Lung (tissue), 11 donors: ENCODE measurements at regions not wholly inside any gene's neighbourhood (a gene's known extent, or its start where the extent isn't known, plus 50 kb on each side); places are given as distances from the start of the nearest gene placed in this dataset.

Source experiments
- ATAC-seq: fragments of 200-7000 bp; cut with Tn5 transposase; one replicate; pipeline ENCODE4 v1.9.1; 2020; ENCODE audit warnings: moderate number of reproducible peaks; ENCODE audit not compliant: insufficient read depth, low FRiP score
- DNase-seq, 3 donors: peaks; one replicate each; pipeline ENCODE4 v3.0.0-alpha.2; 2013 to 2017
- H3K27ac ChIP-seq, 2 donors: one replicate each; pipeline ENCODE4 v1.5.1; 2013; ENCODE audit warnings: mild to moderate bottlenecking in 2 of 2, moderate library complexity in 2 of 2, control low read depth in 1 of 2, inconsistent platforms in 1 of 2, low read depth in 1 of 2, low read length in 1 of 2
- H3K27me3 ChIP-seq, 3 donors: one replicate each; pipeline ENCODE4 v1.5.1; 2013; ENCODE audit warnings: low read length in 2 of 3; ENCODE audit not compliant: control insufficient read depth in 3 of 3, insufficient read depth in 3 of 3
- H3K36me3 ChIP-seq, 4 donors: one replicate each; pipeline ENCODE4 v1.5.1; 2013; ENCODE audit warnings: low read length in 4 of 4, mild to moderate bottlenecking in 1 of 4, moderate library complexity in 1 of 4; ENCODE audit not compliant: control insufficient read depth in 4 of 4, insufficient read depth in 4 of 4
- H3K4me1 ChIP-seq, 5 donors: one replicate each; pipeline ENCODE4 v1.5.1; 2013; ENCODE audit warnings: low read length in 5 of 5, mild to moderate bottlenecking in 2 of 5, moderate library complexity in 1 of 5; ENCODE audit not compliant: control insufficient read depth in 5 of 5, insufficient read depth in 5 of 5
- H3K4me3 ChIP-seq: one replicate; pipeline ENCODE4 v1.5.1; 2013; ENCODE audit warnings: mild to moderate bottlenecking, control low read depth, moderate library complexity
- H3K9ac ChIP-seq, 2 donors: one replicate each; pipeline ENCODE4 v1.5.1; 2013; ENCODE audit warnings: low read length in 2 of 2, control low read depth in 1 of 2; ENCODE audit not compliant: insufficient read depth in 1 of 2
- H3K9me3 ChIP-seq, 4 donors: one replicate each; pipeline ENCODE4 v1.5.1; 2013; ENCODE audit warnings: low read length in 3 of 4, mild to moderate bottlenecking in 1 of 4, moderate library complexity in 1 of 4; ENCODE audit not compliant: control insufficient read depth in 4 of 4, insufficient read depth in 3 of 4
- CTCF ChIP-seq: IDR thresholded peaks from 2 replicates; pipeline ENCODE4 v1.5.1; 2012; ENCODE audit warnings: mild to moderate bottlenecking; ENCODE audit errors: control extremely low read depth, extremely low read depth
- WGBS, 2 donors: extraction: QIAGEN DNeasy Blood & Tissue Kit; methylation state at CpG; one replicate each; pipeline ENCODE4 v1.1.7; 2013; 5-methylcytosine and 5-hydroxymethylcytosine counted together
- donor health status: control.
- donor health status: control.
- donor health status: Bipolar disorder and iron deficiency.
- donor health status: healthy.
- donor health status: DM: yes; HTN: yes; CAD: no.

GRCh38 chr16:62586128-62586862 is 550.1 kb upstream of the CDH8 start:
- DNase-seq (no peak), ATAC-seq (no peak)
- no peak overlapping the region for H3K27ac ChIP-seq
- TF ChIP-seq CTCF: no peak
- no peaks in the 10 kb centered on the region for H3K27me3 ChIP-seq
- H3K4me3 ChIP-seq: no peak overlapping the region
- no peaks in the 10 kb centered on the region for H3K36me3 ChIP-seq
- peaks cover 0 to 6% (median 0%) of the 10 kb centered on the region in 5 donors for H3K4me1 ChIP-seq
- H3K9ac ChIP-seq: no peak overlapping the region
- 74 to 76% methylated on average over 3 of the region's 3 CpGs for WGBS, 2 donors
- peaks cover 0 to 2% (median 0%) of the 10 kb centered on the region in 4 donors for H3K9me3 ChIP-seq

- DNase-seq (no peak), ATAC-seq (no peak)
- H3K27ac ChIP-seq: no peak overlapping the region
- no peak overlapping the region for H3K4me3 ChIP-seq
- no peak for TF ChIP-seq CTCF
- peaks cover 0 to 2% (median 0%) of the 10 kb centered on the region in 4 donors for H3K9me3 ChIP-seq
- H3K4me1 ChIP-seq: peaks cover 0 to 6% (median 0%) of the 10 kb centered on the region in 5 donors
- no peak overlapping the region for H3K9ac ChIP-seq
- 69 to 82% methylated on average over 2 of the region's 2 CpGs for WGBS, 2 donors
- no peaks in the 10 kb centered on the region for H3K36me3 ChIP-seq
- H3K27me3 ChIP-seq: no peaks in the 10 kb centered on the region
Observed at GRCh38 chr16:62585041-62585545, 548.9 kb upstream of the CDH8 start.

- peaks cover 0 to 6% (median 0%) of the 10 kb centered on the region in 5 donors for H3K4me1 ChIP-seq
- TF ChIP-seq CTCF: no peak
- H3K9me3 ChIP-seq: peaks cover 0 to 2% (median 0%) of the 10 kb centered on the region in 4 donors
- no peak overlapping the region for H3K27ac ChIP-seq
- no peak overlapping the region for H3K4me3 ChIP-seq
- no peaks in the 10 kb centered on the region for H3K27me3 ChIP-seq
- no peaks in the 10 kb centered on the region for H3K36me3 ChIP-seq
- no peak overlapping the region for H3K9ac ChIP-seq
- DNase-seq (no peak), ATAC-seq (no peak)
- WGBS, 2 donors: 87 to 92% methylated on average over 2 of the region's 2 CpGs
Observed at GRCh38 chr16:62583414-62583813, 547.2 kb upstream of the CDH8 start.
